GM19395 (cell line): ENCODE measurements at regions not wholly inside any gene's neighbourhood (a gene's known extent, or its start where the extent isn't known, plus 50 kb on each side); places are given as distances from the start of the nearest gene placed in this dataset.

Experiments
- ATAC-seq: cut with Tn5 transposase; IDR thresholded peaks from one replicate; pipeline ENCODE4 v1.9.1; 2021; ENCODE audit warnings: mild to moderate bottlenecking, moderate library complexity; ENCODE audit not compliant: unreplicated experiment

DNA sequence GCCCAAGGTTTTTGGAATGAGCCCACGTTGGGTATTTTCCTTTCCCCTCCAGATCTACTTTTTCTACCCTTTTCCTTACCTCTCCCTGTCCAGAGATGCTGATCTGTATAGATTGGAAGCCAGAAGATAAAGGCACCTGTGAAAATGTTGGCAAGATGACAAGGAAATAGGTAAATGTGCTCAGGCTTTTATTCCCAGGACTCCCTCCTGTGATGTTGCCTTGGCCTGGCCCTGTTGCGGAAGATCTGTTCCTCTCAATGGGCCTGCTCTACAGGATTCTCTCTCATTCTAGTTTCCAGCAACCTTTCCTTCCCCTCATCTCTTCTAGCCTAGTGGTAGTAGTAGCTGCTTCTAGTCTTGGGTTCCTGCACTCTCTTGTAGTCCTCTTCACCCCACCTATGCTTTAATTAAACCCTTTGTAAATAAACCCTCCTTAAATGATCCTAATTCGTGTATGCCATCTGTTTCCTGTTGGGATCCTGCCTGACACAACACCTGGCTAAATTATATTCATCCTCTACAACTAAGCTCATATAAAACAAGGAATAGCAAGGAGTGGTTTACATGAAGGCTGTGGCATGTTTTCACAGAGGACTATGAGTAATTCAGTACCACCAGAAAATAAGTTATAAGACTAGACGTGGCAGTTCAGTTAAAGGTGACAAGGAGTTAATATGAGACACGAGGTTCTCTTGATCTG lies 95.7 kb upstream of the MAOA start:
- no peak for ATAC-seq

DNA sequence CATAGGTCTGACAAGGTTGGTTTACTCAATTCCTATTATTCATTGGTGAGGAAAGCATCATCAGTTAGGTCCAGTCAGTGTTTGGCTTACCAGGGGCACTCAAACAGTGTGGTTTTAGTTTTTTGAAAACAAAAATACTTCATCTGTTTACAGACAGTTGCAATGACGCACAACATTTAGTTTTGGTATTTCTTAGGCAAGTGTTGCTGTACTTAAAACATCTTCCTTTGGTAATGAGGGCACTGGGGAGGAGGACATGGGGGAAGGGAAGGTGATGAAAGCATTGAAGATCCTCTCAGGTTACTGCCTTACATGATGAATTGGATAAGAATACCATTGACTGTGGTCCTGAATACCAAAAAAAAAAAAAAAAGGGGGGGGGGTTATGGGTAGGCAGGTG lies 93.7 kb upstream of the MAOA start:
- ATAC-seq: no peak

DNA sequence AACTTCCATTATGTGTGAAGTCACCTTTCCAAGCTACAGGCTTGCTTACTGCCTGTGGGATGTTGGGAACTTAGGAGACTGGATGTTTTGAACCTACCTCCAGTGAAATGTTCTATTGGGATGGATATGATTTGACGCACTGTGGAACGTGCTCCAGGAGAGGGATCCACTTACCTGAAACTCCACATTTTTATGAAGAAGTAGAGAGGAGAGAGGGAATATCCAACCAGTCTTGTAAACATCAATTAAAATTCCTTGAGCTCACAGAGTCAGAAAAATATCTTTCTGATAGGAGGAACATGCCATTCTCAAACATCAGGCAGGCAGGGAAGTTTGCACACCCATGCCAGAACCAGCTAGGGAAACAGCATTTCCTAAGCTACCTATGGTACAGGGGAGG lies 91.1 kb upstream of the MAOA start:
- no peak for ATAC-seq

DNA sequence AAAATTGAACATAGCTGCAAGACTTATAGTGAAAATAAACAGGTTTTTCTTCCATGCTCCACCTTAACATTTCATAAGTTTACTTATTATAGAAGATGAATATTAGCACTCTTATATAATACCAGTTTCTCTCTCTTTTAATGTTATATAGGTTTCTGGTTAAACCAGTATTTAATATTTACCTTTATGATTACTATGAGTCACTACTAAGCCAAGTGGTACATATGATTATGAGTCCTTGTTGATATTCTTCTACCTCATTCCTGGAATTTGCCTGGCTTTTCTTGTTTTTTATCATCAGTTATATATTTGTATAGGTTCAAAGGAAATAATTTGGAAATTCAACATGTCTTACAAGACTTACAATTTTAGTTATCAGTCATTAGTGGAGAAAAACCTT lies 89.9 kb upstream of the MAOA start:
- no peak for ATAC-seq

DNA sequence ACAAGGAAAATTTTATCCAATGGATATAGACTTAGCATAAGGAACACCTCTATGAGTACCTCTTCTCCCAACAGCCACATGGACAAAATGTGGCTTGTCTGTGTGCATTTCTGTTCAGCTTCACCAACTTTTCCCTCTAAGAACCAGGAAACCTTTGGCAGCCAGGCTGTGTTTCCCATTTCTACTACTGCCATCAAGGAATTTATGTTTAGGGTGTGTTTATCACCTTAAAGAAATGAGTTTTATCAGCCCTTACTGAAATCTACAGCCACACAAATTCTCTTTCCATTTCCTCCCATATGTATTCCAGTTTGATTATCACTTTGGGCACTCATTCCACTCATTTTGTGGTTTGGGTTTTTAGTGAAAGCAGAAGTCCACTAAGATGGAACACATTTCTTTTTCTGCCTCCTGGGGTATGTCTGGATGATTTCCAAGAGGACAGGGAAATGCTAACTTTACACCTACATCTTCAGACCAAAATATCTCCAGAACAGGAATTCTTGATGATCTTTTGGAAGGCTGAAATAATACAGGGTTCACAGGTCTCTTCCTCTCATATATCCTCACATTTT lies 82.6 kb upstream of the MAOA start:
- no peak for ATAC-seq

DNA sequence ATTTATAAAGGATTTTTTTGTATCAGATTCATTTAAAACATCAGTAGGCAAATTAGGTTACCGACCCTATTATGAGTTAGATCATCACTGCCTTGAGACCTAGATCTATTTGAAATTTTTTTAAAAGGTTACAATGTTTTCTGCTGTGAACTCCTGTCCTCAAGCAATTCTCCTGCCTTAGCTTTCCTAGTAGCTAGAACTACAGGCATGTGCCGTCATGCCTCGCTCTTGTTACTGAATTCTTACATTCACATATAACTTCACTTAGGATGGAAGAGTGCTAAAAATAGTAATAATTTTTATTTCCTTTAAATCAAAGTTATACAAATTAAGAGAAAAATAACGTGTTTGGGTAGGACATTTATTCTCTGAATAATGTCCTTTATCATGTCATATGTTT lies 75.5 kb upstream of the MAOA start:
- no peak for ATAC-seq

DNA sequence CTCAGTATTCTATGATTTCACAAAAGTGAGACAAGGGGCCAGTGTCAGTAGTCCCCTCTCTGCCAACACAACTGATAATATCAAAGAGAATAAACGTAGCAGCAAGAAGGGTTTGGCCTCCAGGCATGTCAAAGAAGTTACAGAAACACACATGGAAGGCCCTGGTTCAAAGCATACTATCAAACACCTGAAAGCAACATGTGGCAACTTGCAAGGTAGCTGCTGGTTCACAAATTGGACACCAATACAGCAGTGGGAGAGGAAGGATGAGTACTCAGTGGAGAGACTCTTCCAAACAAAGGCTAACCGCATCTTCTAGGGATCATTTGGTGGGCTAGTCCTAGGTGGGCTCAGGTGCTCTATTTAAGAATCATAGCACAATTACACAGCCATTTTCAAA lies 74.9 kb upstream of the MAOA start:
- ATAC-seq: no peak

DNA sequence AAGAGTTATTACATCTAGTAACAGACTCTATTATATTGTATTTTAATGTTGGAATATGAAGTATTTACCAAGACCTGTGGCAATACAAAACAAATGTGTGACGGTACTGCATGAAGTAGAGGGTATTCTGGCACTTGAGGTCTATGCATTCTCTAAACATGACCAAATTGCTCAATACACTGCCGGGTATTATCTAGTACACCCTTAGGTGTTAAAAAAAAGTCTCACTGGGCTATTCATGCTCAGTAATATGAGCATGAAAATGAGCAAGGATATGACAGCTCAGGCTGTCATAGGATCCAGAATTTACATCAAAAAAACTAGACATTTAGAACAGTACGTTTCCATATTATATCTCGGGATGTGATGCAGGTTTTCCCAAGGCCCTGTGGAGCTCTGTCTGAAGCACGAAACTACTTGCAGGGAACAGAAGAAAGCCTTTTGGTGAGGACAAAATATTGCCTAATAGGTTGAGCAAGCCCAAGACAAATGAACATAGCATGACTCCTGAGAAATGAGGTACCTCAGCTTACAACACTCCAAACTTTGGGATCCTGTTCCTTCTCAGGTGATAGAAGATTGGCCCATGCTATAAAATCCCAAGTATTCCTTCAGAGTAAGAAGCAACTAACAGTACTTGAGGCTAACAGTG lies 74.1 kb upstream of the MAOA start:
- ATAC-seq: no peak

DNA sequence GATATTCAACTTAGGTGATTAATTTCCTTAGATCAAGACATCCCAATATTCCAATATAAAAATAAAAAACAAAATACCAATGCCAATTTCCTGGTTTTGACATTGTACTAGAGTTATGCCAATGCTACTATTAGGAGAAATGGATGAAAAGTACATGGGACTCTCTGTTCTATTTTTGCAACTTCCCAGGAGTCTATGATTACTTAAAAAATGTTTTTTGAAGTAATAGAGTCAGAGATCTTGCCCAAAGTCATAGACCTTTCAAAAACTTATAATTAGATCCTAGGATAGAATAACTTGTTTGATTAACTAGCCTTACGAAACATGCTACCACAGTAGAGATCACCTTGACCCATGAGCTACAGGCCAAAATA lies 73.6 kb upstream of the MAOA start:
- no peak for ATAC-seq

DNA sequence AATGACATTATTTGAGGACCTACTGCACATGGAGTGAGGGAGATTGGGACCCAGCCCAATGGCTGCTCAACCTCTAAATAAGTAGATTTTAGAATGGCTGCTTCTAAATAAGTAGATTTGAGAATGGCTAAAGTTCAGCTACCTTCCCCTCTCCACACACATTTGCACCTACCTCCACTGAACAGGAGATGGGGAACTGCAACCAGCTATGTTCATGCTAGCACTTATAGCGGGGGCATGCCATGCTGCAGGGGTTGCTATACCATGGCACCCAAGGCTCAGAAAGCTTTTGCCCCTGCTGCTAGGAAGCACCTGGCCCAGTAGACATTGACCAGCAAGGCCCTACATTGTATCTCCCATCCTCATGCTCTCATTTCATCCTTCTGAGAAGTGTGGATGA lies 70.2 kb upstream of the MAOA start:
- no peak for ATAC-seq

DNA sequence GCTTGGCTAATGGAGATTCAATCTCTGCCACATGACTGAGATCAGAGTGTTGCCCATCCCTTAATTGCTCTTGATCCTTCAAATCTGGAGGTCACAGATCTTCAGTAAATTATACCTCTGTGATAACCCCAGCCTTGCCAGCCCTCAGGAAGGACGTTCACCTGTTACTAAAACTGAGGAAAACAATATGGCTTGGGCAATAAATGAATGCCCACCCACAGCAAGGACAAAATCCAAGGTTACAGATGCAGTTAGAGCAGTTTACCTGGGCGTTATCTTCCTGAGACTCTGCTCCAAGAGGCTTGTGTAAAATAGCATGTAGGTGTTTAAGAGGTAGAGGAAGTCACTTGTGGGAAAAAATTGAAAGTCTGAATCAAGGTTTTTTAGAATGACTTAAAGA lies 69.3 kb upstream of the MAOA start:
- ATAC-seq: no peak

DNA sequence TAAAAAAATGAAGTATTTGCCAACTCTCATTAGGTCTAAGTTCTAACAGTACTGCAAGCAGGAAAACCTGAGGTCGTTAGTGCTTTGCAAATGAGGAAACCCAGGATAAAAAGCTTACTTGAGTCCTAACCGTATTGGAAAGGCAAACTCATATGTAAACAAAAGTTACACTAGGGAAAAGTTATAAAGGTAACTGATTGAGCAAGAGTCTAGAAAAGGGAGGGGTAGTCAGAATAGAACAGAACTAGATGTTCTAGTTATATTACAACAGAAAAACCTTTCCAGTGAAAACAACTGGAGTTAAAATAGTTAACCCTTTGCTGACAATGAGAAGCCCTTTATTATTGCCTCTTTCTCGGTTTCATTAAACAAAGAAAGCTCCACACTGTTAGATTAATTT lies 66.4 kb upstream of the MAOA start:
- ATAC-seq: no peak

DNA sequence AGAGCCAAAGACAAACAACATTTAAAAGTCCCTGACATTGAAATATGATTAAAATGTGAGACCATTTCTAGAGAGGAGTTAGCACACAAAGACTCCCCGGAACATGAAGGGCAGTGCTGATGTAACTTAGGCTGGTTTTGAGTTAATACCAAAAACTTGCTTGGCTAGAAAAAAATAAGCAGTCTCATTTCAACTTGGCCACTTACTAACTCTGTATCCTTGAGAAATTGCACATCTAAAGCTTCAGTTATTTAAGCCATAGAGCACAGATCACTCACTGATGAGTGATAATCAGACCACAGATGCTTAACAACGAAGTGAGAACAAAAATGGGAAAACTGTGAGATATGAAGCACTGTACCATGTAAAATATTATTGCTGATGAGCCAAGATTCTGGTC lies 65.9 kb upstream of the MAOA start:
- ATAC-seq: no peak

DNA sequence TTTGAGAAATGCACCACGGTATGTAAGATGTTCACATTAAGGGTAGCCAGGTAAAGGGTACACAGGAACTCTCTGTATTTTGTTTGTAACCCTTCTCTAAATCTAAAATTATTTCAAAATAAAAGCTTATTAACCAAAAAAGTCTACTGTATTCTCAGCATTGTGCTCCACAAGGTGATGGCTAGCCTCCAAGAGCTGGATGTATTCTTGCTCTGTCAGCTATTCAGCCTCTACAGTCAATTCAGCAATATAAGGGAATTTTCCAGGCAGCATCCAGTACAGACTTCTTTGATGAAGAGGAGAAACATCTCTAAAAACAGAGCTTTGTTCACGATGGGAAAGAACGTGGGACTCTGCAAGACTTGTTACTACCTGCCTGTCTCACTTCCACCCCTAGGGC lies 63.5 kb upstream of the MAOA start:
- no peak for ATAC-seq

DNA sequence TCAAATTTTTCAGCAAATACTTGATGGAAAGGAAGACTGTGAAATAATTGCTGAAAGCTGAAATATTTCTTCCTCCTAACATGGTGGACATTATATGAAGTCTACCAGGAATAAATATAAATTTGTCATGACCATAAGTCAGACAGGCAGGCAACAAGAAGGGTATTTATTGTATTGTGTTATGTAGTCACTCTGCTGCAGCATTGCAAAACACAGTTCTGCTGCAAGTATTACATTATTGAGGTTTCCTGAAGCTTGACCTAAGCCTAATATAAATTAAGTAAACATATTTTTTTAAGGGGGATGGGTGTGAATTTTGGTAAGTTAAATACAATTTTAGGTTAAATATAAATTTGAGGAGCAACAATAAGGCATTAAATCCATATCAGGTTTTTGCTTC lies 60.2 kb upstream of the MAOA start:
- ATAC-seq: no peak

DNA sequence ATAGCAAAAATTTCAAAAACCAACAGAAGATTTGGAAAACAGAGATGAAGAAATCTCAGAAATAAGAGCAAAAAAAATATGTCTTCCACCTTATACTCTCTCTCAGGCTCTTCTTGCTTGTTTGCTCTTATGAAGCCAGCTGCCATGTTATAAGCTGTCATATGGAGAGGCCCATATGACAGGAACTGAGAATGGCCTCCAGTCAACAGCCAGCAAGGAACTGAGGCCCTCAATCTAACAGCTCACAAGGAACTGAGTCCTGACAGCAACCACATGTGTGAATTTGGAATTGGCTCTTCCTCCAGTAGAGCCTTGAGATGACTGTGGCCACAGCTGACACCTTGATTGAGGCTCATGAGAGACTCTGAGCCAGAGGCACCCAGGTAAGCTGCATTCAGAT lies 51.3 kb upstream of the MAOA start:
- no peak for ATAC-seq

DNA sequence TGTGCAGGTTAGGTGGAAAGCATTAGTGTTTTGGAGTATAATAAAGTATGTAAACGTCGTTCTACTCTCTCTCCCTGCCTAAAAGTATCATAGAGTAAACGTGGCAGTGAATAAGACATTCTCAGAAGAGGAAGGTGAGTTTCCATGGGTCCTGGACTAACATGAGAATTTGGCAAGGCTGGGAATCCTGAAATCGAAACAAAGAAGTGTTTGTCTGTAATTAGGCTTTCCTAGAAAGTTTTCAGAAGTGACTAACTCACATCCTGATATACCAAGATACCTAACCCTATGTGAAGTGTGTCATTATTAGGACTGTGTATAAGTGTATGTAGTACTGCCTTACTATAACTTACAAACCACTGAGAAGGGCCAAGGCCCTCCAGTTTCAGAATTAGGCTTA lies 50.7 kb upstream of the MAOA start:
- no peak for ATAC-seq
